BJ (cell line): ENCODE measurements at regions not wholly inside any gene's neighbourhood (a gene's known extent, or its start where the extent isn't known, plus 50 kb on each side); places are given as distances from the start of the nearest gene placed in this dataset.

Source experiments
- CTCF ChIA-PET: fragments of 350-600 bp; formaldehyde crosslinking; extraction: SDS; loops from one replicate; lab custom pipeline; 2021; ENCODE audit warnings: antibody characterized with exemption, inconsistent platforms; lab: Yijun Ruan, JAX
- POLR2A ChIA-PET: fragments of 300-600 bp; sonication (Branson Sonifier 250); formaldehyde crosslinking; extraction: SDS; loops from one replicate; lab custom pipeline; 2021; ENCODE audit warnings: antibody characterized with exemption; lab: Charles Lee
- DNase-seq: peaks from one replicate; pipeline ENCODE4 v3.0.0-alpha.2; 2011; ENCODE audit warnings: low read depth
- H3K27me3 ChIP-seq: 2 replicates; pipeline ENCODE4 v1.6.0; 2011; ENCODE audit warnings: low read length; ENCODE audit not compliant: control insufficient read depth, insufficient read depth
- H3K36me3 ChIP-seq: 2 replicates; pipeline ENCODE4 v1.5.1; 2011; ENCODE audit warnings: low read length; ENCODE audit not compliant: control insufficient read depth, insufficient read depth
- H3K4me3 ChIP-seq: 2 replicates; pipeline ENCODE4 v1.5.1; 2011; ENCODE audit warnings: low read depth, mild to moderate bottlenecking, control low read depth, low read length
- TF ChIP-seq, protein P1 (sequence below): IDR thresholded peaks from 2 replicates; pipeline ENCODE4 v1.5.1; 2011; ENCODE audit warnings: low read depth, mild to moderate bottlenecking, control low read depth, inconsistent platforms, low read length, moderate library complexity; ENCODE audit not compliant: insufficient read depth

DNA sequence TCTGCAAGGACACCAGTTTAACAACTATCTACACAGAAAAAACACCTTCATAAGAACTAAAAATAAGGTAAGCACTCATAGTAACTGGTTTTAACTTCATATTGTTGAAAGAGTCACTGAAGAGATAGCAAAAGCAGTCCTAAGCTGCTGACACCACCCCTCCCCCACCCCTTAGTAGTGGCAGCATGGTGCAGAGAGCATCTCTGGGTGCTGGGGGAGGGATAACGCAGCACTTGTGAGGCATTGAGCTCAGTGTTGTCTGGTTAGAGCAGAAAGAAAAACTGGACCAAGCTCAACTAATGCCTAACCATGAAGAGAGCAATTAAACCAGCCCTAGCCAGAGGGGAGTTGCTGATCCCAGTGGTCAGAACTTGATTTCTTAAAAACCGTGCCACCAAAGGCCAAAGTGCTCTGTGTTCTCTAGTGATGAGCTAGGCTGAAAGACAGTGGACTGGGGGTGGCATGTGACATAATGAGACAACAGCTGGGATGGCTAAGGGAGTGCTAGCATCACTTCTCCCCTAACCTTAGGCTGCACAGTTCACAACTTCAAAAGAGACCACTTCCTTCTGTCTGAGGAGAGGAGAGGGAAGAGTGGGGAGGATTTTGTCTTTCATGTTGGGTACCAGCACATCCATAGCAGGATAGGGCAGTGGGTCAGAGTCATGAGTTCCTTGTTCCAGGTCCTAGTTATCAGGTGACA is 669.3 kb downstream of the PDHA2 start:
- ChIA-PET CTCF (no interaction called here), POLR2A (no interaction called here)
- TF ChIP-seq, protein P1, sequence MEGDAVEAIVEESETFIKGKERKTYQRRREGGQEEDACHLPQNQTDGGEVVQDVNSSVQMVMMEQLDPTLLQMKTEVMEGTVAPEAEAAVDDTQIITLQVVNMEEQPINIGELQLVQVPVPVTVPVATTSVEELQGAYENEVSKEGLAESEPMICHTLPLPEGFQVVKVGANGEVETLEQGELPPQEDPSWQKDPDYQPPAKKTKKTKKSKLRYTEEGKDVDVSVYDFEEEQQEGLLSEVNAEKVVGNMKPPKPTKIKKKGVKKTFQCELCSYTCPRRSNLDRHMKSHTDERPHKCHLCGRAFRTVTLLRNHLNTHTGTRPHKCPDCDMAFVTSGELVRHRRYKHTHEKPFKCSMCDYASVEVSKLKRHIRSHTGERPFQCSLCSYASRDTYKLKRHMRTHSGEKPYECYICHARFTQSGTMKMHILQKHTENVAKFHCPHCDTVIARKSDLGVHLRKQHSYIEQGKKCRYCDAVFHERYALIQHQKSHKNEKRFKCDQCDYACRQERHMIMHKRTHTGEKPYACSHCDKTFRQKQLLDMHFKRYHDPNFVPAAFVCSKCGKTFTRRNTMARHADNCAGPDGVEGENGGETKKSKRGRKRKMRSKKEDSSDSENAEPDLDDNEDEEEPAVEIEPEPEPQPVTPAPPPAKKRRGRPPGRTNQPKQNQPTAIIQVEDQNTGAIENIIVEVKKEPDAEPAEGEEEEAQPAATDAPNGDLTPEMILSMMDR: no peak
- Histone ChIP-seq H3K4me3 (no peak overlapping the region), H3K36me3 (no peaks in the 10 kb centered on the region), H3K27me3 (no peaks in the 10 kb centered on the region)
- no peak for DNase-seq

DNA sequence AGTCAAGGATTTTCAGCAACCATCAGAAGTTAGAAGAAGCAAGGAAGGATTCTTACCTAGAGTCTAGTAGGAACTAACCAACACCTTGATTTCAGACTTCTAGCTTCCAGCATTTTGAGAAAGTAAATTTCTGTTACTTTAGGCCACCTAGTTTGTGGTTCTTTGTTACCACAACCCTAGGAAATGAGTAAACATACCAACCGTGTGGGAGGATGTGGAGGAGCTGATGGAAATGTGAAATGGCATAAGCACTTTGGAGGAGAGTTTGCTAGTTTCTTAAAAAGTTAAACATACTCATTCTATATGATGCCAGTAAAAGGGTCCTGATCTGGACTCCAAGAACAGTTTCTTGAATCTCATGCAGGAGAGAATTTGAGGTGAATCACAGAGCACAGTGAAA is 679.4 kb downstream of the PDHA2 start:
- ChIA-PET POLR2A (no interaction called here), CTCF (no interaction called here)
- H3K4me3 ChIP-seq: no peak overlapping the region
- DNase-seq: no peak
- H3K36me3 ChIP-seq: no peaks in the 10 kb centered on the region
- no peaks in the 10 kb centered on the region for H3K27me3 ChIP-seq
- TF ChIP-seq, protein P1: no peak

DNA sequence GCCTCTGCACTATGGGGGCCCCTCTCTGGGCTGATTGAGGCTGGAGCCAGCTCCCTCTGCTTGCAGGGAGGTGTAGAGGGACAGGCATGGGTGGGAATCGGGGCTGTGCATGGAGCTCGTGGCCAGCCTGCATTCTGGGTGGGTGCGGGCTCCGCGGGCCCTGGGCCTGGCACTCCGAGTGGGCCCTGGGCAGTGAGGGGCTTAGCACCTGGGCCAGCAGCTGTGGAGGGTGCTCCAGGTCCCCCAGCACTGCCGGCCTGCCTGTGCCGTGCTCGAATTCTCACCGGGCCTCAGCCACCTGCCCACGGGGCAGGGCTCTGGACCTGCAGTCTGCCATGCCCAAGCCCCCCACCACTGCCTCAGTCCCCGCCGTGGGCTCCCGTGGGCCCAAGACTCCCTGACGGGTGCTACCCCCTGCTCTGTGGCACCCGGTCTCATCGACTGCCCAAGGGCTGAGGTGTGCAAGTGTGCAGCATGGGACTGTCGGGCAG is 681.2 kb downstream of the PDHA2 start:
- DNase-seq: no peak
- H3K36me3 ChIP-seq: no peaks in the 10 kb centered on the region
- no peak overlapping the region for H3K4me3 ChIP-seq
- CTCF ChIA-PET: no interaction called here
- no peaks in the 10 kb centered on the region for H3K27me3 ChIP-seq
- POLR2A ChIA-PET: no interaction called here
- TF ChIP-seq, protein P1: no peak

DNA sequence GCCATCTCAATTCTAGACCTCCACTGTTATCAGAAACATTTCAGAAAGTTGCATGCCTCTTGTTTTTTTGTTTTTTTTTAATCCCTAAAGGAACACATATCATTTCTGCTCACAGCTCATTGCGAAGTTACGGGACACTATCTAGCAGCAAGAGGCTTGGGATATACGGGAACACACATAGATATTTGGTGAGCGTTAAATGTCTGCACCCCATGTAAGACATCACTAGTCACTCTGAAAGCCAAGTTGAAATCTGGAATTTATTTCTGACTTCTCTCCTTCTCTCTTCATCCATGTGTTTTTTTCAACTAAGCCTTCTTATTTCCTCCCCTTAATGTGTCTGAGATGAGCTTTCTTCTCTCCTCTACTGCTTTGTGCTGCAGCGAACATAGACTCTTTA is 683.7 kb downstream of the PDHA2 start:
- ChIA-PET CTCF (no interaction called here), POLR2A (no interaction called here)
- TF ChIP-seq, protein P1: no peak
- Histone ChIP-seq H3K4me3 (no peak overlapping the region), H3K36me3 (no peaks in the 10 kb centered on the region), H3K27me3 (no peaks in the 10 kb centered on the region)
- no peak for DNase-seq

DNA sequence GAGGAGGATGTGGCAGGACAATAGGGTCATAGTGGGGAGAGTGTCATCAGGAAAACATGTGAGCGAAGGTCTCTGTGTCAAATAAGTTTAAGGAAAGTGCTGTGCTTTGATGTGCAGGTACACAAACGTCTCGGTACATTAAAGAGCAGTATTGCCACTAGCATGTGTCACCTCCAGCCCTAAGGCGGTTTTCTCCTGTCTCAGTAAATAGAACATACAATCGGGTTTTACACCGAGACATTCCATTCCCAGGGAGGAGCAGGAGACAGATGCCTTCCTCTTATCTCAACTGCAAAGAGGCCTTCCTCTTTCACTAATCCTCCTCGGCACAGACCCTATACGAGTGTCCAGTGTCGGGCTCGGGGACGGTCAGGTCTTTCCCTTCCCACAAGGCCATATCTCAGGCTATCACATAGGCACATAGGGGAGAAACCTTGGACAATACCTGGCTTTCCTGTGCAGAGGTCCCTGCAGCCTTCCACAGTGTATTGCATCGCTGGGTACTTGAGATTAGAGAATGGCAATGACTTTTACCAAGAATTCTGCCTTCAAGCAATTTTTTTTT is 684.5 kb downstream of the PDHA2 start:
- no peak for DNase-seq
- no peak overlapping the region for H3K4me3 ChIP-seq
- TF ChIP-seq, protein P1: no peak
- POLR2A ChIA-PET: no interaction called here
- H3K36me3 ChIP-seq: no peaks in the 10 kb centered on the region
- no peaks in the 10 kb centered on the region for H3K27me3 ChIP-seq
- CTCF ChIA-PET: no interaction called here
